ENCODE measurements at regions not wholly inside any gene's neighbourhood (a gene's known extent, or its start where the extent isn't known, plus 50 kb on each side); places are given as distances from the start of the nearest gene placed in this dataset.
"Not testable (repeated sequence)": the region's sequence is repeated elsewhere in the genome, so short reads cannot be mapped to it uniquely, and the experiment has no call there.

DNA sequence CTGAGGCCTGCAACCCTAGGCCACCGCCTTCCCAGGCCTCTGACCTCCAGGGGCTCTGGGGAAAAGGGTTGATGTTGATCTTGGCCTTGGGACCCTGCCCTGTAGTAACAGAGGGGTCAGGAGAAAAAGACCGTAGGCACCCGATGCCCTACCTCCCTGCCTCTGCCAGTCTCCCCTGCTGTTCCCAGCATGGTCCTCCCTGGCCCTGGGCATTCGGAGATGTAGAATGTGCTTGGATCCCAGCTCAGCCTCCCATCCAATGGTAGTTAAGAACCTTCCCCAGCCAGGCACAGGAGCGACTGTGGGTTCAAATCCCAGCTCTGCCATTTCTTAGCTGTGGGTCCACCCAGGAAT, 72.0 kb upstream of the TARDBP start:
- DNase-seq (ENCODE audit: low read depth) = no peak

DNA sequence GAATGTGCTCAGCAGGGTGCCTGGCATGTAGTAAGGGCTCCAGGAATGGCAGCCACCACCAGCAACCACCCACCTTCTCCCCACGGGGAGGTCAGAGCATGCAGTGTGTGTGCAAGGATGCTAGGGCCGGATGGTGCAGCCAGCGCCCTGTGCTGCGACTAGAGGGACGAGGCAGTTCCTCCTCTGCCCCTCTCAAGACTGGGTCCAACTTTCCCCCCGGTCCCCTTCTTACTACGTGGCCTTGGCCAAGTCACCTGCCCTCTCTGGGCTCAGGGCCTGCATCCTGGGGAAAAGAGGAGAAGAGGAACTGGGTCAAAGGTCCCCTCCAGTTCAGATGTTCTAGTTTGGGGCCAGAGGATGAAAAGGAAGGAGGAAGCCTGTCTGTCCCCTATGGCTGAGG, 71.6 kb upstream of the TARDBP start:
- no peak for DNase-seq (ENCODE audit: low read depth)

DNA sequence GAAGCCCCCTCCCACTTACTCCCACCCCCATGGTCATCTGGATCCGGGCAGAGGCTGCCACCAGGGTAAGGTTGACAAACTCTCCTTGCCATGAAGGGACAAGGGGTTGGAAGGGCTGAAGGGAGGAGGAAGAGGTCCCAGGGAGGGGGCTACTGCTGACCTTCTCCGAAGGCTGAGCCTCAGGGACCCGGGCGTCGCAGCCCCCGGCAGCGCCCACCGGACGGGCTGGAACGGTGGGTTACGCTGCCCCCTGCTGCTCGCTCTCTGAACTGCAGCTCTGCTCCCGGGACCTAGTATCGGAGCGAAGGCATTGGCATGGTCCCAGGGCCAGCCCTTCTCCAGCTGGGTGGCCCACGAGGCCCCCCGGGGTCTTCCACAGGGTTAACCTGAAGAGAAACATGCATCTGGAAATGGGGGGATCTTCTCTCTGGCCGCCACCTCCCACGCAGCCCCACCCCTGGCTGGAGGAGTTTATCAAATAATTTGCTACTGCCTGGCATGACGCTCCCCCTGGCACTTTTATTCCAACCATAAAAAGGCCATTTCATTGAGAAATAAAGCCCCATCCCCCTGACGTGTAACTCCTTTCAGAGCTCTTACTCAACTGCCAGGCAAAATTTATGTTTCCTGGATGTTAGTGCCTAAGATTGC, 70.4 kb upstream of the TARDBP start:
- DNase-seq (ENCODE audit: low read depth) = peak; percentile 30

- DNase-seq (ENCODE audit: low read depth) = no peak
Observed at GRCh38 chr1:10942542-10942912, 69.9 kb upstream of the TARDBP start.

DNA sequence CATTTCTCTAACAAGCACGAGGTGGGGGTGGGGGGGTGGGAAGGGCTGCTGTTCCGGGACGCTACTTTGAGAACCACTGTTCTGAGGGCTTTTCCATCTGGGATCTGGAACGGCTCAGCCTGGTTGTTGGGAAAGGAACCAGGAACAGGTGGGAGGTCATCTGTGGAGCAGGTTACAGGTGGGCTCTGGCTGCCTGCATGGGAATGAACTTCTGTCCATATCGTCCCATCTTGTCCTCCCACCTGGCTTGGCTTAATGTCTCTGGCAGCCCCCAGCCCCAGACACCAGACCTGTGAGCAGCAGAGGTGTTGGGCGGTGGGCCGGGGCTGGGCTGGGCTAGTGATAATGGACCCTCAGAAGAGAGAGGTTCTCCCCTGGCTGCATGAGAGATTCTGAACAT, 69.4 kb upstream of the TARDBP start:
- DNase-seq (ENCODE audit: low read depth) = no peak

GRCh38 chr1:10943991-10944730, 68.3 kb upstream of the TARDBP start:
- no peak for DNase-seq (ENCODE audit: low read depth)

DNA sequence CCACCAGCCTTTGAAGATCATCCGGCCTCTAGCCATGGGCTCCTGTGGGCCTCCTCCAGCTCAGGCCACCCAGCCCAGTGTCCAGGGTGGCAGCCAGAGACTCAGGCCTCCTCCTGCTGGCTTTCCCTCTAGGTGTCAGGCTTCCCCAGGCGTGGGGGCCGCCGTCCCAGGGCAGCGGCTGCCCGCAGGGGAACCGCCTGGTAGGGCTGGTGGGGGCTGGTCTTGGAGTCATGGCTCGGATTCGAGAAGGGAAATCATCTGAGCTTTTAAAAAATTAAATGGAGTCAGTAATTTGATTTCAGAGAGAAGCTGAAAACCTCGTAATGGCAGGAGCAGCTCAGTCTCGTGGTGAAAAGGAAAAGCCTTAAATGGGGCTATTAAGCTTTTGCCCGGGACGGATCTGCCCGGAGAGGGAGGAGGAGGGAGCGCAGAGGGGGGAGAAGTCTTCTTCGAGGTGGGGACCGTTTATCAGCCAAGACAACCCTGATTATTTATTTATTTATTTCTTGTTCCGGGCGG, 66.4 kb upstream of the TARDBP start:
- no peak for DNase-seq (ENCODE audit: low read depth)

- DNase-seq (ENCODE audit: low read depth) = no peak
Observed at GRCh38 chr1:10947181-10947580, 65.3 kb upstream of the TARDBP start.

DNA sequence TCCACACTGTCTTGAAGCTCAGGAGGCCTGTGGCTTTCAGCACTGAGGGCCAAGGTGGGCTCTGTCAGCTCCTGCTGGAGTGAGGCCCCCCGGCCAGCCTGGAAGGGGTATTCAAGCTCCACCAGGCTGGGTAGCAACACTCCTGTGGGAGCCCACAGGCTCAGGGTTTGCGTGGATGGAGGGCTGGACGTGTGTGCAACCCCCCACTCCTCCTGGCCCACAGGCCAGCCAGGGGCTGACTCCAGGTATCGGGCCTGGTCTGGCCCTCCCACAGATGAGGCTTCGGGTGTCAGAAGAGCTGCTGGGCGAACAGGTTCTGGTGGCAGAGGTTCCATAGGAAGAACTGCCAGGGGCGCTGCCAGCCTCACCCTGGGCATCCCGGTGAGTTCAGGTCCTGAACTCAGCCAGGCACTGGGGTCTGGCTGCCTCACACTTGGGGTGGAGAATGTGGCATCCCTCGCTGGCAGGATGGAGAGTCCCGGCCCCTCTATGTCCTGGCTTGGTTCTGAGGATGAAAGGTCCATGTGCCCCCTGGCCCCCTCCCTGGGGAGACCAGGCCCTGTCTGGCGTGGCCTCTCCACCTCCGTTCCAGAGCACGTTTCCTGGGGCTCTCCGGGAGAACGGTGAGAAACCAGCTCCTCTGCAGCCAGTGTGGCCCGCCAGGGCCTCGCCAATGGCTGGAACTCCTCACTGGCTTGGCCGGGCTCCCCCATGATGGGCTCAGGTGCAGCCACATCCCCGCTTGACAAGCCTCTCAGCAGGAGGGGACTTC, 64.6 kb upstream of the TARDBP start:
- DNase-seq (ENCODE audit: low read depth) = no peak

DNA sequence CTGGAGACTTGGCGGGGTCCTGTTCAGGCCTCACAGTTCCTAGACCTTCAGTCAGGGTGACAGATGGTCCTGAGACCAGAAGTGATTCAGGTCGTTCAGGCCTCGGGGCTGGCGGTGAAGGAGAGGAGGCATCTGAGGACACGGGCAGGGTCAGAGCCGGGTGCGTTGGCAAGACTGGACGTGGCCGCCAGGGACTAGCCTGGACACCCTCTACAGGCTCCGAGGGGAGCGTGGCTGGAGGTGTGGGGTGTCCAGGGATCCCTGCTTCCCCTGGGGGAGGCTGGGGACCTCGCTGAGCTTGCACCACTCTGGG, 64.0 kb upstream of the TARDBP start:
- DNase-seq (ENCODE audit: low read depth) = no peak

GRCh38 chr1:10950316-10951172, 61.9 kb upstream of the TARDBP start:
- no peak for DNase-seq (ENCODE audit: low read depth)

DNA sequence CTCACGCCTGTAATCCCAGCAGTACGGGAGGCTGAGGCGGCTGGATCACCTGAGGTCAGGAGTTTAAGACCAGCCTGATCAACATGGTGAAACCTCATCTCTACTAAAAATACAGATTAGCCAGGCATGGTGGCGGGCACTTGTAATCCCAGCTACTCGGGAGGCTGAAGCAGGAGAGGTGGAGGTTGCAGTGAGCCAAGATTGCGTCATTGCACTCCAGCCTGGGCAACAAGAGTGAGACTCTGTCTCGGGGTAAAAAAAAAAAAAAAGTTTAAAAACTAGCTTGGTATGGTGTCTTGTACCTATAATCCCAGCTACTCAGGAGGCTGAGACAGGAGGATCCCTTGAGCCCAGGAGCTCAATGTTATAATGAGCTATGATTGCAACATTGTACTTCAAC, 61.2 kb upstream of the TARDBP start:
- DNase-seq (ENCODE audit: low read depth) = not testable (repeated sequence)

DNA sequence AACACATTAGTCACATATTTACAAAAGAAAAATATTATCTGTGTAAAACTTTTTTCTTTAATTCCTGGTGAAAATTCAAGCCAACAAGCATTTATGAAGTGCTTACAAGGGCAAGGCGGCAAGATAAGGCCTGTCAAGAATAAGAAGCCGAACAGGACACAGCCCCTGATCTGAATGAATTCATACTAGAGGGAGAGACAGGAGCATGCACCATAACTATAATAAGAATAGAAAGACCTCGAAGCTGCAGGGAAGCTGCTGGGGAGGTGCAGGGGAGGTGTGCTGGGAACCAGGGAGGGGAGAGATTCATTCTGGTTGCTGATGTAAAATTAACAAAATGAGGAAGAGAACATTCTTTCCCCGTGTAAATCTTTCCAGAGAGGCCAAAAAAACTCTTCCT, 60.5 kb upstream of the TARDBP start:
- DNase-seq (ENCODE audit: low read depth) = no peak

- DNase-seq (ENCODE audit: low read depth) = no peak
Observed at GRCh38 chr1:10953505-10954193, 58.8 kb upstream of the TARDBP start.

- DNase-seq (ENCODE audit: low read depth) = no peak
Observed at GRCh38 chr1:10957133-10957532, 55.3 kb upstream of the TARDBP start.

DNA sequence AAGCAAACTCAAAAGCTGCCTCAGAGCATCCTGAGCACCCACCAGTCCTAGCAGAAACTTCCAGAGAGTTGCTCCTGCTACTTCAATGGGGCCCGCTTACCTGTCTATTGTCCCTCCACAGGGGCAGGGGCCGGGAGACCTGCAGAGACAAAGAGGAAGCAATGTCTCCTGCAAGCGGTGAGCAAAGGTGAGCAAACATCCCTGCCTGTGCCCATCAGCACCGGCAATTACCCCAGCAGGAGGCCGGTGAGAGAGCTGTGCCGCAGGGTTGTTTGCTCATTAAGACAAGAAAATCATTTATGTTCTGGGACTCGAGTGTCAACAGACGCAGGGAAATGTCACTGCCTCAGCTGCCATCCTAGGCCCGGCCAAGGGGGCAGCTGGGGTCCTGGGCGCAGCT, 53.8 kb upstream of the TARDBP start:
- DNase-seq (ENCODE audit: low read depth) = no peak

GRCh38 chr1:10960411-10961299, 51.8 kb upstream of the TARDBP start:
- DNase-seq (ENCODE audit: low read depth) = peak; percentile 52

DNA sequence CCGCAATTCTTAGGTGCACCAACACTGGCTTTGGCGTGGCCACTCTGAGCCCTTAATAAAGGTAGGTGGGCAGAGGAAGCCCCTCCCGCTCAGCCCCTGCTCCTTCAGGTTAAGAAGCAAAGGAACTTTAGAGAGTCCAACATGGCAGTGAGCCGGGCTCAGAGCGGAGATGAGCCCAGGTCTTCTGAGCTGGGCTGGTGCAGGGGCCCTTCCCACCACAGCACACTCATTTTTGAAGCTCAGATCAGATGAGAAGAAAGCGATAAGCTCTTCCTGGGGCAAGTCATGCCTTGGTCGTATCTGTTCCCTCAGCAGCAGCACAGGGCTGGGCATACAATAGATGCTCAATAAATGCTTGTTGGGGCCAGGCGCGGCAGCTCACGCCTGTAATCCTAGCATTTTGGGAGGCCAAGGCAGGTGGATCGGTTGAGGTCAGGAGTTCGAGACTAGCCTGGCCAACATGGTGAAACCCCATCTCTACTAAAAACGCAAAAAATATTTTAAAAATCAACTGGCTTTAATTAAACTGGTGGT, 51.1 kb upstream of the TARDBP start:
- DNase-seq (ENCODE audit: low read depth) = no peak

DNA sequence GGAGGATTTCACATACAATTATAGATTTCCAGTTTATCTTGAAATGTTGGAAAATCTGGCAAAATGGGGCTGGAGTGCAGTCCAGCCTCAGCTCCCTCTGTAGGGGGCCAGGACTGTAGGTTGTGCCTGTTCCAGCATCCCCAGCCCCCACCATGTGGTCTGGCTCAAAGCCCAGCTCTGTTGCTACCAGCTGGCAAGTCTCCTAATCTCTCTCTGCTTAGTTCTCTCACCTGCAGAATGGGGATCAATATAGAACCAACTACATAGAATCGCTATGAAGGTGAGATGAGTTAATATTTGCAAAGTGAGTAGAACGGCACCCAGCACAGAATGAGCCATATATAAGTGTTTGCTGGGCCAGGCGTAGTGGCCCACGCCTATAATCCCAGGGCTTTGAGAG, 50.0 kb upstream of the TARDBP start:
- no peak for DNase-seq (ENCODE audit: low read depth)

Data from stimulated activated CD8-positive, alpha-beta memory T cell treated with anti-CD3 and anti-CD28 coated beads, Interleukin-12 subunit alpha, Interleukin-12 subunit beta, amount 100 ng/mL, for 4 hours (primary cell).